ENCODE measurements at regions not wholly inside any gene's neighbourhood (a gene's known extent, or its start where the extent isn't known, plus 50 kb on each side); places are given as distances from the start of the nearest gene placed in this dataset.
"Not testable (repeated sequence)": the region's sequence is repeated elsewhere in the genome, so short reads cannot be mapped to it uniquely, and the experiment has no call there.

DNA sequence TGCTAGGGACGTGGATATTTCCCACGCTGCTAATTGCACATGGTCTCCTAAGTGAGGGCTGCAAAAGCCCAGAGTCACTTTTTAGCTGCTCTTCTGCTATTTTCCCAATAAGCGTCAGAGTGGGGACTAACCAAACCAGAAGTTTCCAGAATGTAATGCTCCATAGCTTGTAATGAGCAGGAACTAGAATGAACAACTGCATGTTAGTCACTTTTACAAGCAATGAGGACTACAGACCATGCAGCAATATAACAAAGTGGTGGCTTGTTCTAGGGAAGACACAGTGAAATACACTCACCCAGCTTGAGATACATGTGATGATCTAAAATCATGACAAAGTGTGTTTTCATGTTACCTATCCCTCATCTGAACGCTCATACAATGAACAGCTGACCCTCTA lies 314.1 kb upstream of the SGK1 start:
- no peak for DNase-seq (ENCODE audit: low spot score)
- intact Hi-C loops (cut with DNase I), result no loop called here

DNA sequence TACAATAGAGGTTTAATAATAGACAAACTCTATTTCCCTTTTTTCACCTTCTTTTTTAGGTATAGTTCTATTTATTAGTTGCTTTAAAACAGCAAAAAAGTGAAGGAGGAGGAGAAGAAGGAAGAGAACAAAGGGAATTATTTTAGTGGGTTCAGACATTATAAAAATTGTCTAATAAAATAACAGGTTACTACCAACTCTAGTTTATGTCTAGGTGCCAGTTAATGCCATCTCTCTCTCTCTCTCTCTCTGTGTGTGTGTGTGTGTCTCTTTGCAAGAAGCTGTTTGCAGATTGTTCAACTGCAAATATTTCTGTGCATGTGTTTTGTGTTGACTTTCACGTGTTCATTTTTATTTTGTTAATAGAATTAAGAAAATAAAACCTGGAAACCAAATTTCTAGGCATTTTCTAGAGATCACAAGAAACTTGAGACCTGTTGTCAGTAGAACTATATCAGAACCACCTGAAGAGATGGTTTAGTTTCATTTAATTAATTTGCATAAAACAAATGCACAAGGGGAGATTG lies 313.5 kb upstream of the SGK1 start:
- no peak for DNase-seq (ENCODE audit: low spot score)
- intact Hi-C loops (cut with DNase I), result no loop called here

- no peak for DNase-seq (ENCODE audit: low spot score)
- intact Hi-C loops (cut with DNase I), result no loop called here
These were observed 312.7 kb upstream of the SGK1 start for GRCh38 chr6:134630508-134631121.

GRCh38 chr6:134628154-134628553 lies 310.2 kb upstream of the SGK1 start:
- intact Hi-C loops (cut with DNase I), result no loop called here
- DNase-seq (ENCODE audit: low spot score), result no peak

DNA sequence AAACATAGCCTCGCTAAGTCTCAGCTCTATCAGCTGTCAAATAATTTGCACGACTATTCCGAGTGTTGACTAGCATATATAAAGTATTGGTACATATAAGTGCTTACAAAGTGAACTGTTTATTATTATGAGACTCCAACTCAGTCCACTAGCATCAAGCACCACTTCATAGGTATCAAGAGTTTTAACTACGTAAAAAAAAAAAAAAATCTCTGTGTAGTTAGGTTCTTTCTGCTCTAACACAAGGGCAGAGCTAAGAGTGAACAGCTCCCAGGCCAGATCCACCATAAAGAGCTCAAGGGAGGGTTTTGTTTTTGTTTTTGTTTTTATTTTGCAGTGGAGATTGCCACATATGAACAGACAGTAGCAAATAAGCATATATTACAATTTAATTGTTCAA lies 309.8 kb upstream of the SGK1 start:
- intact Hi-C loops (cut with DNase I), result loop anchor here in 1 of 2 donors (1.0 kb wide), 1 partner anchor 20 kb away; no protein-coding TSS in a partner anchor
- no peak for DNase-seq (ENCODE audit: low spot score)

- intact Hi-C loops (cut with DNase I), result no loop called here
- DNase-seq (ENCODE audit: low spot score), result no peak
These were observed 308.7 kb upstream of the SGK1 start for GRCh38 chr6:134626589-134626988.

DNA sequence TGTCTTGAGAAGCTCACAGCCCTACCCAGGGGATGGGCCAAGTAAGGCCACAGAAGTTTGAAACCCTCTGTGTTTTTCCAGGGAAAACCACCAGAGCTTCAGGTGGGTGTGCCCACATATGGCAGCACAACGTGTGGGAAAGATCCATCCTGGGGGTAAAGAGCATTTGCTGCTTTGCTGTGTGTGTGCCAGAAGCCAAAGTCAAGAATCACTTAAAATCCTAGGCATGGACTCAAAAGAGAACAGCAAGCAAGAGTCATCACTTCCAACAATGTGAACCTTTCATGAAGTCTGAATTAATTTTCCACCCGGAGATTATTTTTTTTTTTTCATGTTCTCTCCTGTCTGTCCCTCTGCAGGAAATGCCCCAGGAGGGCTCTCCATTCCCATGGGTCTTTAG lies 308.2 kb upstream of the SGK1 start:
- DNase-seq (ENCODE audit: low spot score), result no peak
- intact Hi-C loops (cut with DNase I), result no loop called here

GRCh38 chr6:134624781-134625180 lies 306.9 kb upstream of the SGK1 start:
- no peak for DNase-seq (ENCODE audit: low spot score)
- intact Hi-C loops (cut with DNase I), result no loop called here

GRCh38 chr6:134623401-134623800 lies 305.5 kb upstream of the SGK1 start:
- intact Hi-C loops (cut with DNase I), result no loop called here
- no peak for DNase-seq (ENCODE audit: low spot score)

DNA sequence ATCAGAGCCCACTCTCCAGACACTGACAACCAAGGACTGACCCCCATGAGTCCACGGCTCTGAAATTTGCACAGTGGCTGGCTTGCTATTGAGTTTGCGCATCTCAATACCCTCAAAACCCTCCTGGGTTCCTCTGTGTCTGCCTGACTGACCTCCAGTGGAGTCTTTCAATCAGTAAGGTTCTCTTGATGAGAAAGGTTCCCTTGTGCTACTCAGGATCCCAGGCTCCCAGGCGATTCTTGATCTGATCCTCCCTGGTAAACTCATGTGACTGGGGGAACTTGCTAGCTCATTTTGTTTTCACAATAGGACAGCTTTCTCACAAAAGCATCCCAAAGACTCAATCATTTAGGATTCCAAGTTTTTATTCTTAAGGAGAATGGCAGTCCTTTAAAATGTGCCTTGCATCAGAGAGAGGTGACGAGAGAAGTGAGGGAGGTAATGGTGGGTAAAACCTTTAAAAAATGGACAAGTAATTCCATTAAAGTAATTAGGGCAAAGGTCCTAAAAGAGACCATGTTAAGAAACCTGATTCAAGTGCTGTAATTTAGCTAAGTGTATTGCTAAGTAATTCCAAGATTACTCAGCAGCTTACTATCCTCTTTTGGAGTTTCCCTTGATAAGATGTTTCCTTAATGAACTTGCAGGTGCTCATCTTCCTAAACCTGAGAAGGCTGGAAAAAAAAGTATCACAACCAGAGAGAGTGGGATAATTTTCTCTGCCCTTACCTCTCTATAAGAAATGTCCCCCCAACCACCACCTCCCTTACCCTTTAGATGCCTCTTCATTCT lies 304.7 kb upstream of the SGK1 start:
- intact Hi-C loops (cut with DNase I), result no loop called here
- DNase-seq (ENCODE audit: low spot score), result no peak

GRCh38 chr6:134621858-134622257 lies 303.9 kb upstream of the SGK1 start:
- no peak for DNase-seq (ENCODE audit: low spot score)
- intact Hi-C loops (cut with DNase I), result no loop called here

GRCh38 chr6:134619789-134620188 lies 301.9 kb upstream of the SGK1 start:
- DNase-seq (ENCODE audit: low spot score), result no peak

GRCh38 chr6:134619077-134619476 lies 301.2 kb upstream of the SGK1 start:
- no peak for DNase-seq (ENCODE audit: low spot score)
- intact Hi-C loops (cut with DNase I), result no loop called here

More at GRCh38 chr6:134619789-134620188, 301.9 kb upstream of the SGK1 start:
- intact Hi-C loops (cut with DNase I), result no loop called here

DNA sequence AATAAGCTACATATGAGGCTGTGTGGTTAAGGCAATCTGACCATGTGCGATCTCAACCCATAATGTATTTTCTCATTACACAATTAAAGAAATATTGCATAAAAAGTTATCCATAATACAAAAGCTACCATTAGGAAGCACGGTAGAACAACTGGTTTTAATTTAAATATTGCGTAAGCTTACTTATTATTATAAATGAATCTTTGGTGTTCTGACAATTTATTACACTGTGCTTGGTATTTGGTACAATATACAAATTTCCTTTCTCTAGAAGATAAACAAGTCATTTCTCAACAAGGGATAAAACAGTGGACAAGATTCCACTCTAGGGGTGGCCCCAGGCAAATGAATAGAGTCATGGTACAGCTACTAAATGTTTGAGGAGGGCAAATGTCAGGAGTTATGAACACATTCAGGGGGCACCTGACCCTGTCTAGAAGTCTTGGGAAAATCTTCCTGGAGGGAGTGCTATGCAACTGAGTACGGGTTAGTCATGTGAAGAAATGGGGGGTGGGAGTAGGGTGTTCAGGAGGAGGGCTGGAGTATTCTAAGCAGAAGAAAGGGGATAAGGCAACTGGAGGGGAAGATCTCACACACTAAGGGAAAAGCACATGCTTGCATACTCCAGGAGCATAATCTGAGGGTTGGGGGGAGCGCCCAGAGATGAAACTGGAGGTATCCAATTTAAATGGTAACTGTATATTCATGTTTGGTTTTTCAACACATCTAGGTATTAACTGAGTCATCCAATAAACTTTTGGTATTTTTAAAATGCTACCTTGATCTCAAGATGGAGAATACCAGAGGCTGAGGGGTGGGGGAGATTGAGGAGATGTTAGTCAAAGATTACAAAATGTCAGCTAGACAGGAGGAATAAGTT lies 296.9 kb upstream of the SGK1 start:
- DNase-seq (ENCODE audit: low spot score), result no peak
- intact Hi-C loops (cut with DNase I), result no loop called here

- DNase-seq (ENCODE audit: low spot score); intact Hi-C loops (cut with DNase I): not testable (repeated sequence)
These were observed 294.2 kb upstream of the SGK1 start for GRCh38 chr6:134612128-134612527.

- intact Hi-C loops (cut with DNase I), result no loop called here
- DNase-seq (ENCODE audit: low spot score), result no peak
These were observed 292.5 kb upstream of the SGK1 start for GRCh38 chr6:134610411-134610810.

DNA sequence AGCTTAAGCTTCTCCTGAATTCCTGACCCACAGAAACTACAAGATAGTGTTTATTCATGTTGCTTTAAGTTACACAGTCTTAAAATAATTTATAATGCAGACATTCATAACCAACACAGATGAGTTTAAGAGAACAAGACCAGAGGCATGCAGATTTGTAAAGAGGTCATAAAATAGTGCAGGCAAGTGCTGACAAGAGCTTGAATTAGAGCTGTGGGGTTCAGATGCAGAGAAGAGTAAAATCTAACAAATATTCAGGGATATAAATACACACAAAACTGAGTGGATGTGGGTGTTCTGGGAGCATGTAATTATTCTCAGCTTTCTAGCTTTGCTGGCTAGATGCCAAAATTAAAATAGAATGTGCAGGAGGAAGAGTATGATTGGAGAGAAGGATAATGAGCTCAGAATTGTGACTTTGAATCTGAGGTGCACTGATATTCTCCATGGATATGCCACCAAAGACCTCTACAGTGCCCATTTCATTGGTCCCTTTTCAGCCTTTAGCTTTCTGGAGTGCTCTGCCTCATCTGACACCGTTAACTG lies 291.9 kb upstream of the SGK1 start:
- intact Hi-C loops (cut with DNase I), result no loop called here
- no peak for DNase-seq (ENCODE audit: low spot score)

DNA sequence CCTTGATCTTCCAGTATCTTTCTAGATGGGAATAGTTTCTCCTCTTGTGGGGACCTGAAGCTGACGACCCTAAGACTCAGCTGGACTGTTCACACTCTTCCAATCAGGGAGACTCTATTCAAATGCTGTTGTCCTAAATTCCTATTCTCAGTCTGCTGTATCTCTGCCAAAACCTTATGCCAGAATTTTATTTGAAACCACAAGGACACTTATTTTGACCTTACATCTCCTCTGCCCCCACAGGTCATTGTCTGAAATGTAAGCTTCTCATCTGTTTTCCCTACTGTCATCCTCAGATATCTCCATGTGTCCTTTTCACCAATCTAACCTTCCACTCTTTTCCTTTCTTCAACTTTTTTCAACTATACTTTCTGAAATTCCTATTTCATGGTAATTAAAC lies 289.5 kb upstream of the SGK1 start:
- no peak for DNase-seq (ENCODE audit: low spot score)
- intact Hi-C loops (cut with DNase I), result loop anchor here in 1 of 2 donors (1.0 kb wide), 1 partner anchor 20 kb away; no protein-coding TSS in a partner anchor

- intact Hi-C loops (cut with DNase I), result no loop called here
- DNase-seq (ENCODE audit: low spot score), result no peak
These were observed 287.1 kb upstream of the SGK1 start for GRCh38 chr6:134605034-134605433.
